HEK293 (cell line): ENCODE measurements at regions not wholly inside any gene's neighbourhood (a gene's known extent, or its start where the extent isn't known, plus 50 kb on each side); places are given as distances from the start of the nearest gene placed in this dataset.
A peak's percentile ranks its signal among the peaks of the same experiment; 100 is the strongest.

Experiments used
- CTCF ChIA-PET: fragments of 350-600 bp; formaldehyde crosslinking; extraction: SDS; loops from one replicate; lab custom pipeline; 2021; ENCODE audit warnings: antibody characterized with exemption; lab: Yijun Ruan, JAX
- POLR2A ChIA-PET: fragments of 300-600 bp; formaldehyde crosslinking; extraction: SDS; loops from one replicate; lab custom pipeline; 2020; ENCODE audit warnings: antibody characterized with exemption, inconsistent platforms; lab: Yijun Ruan, JAX
- H3K27ac ChIP-seq: fragments of 200-500 bp; sonication (Bioruptor generic); 2 replicates; pipeline ENCODE4 v1.5.1; 2014; ENCODE audit warnings: low read depth, low read length, control low read depth, inconsistent platforms; ENCODE audit errors: extremely low read depth
- H3K36me3 ChIP-seq, 2 experiments: fragments of 200-500 bp in 1 of 2; sonication (Bioruptor generic) in 1 of 2; 1 replicate in 1 of 2; 2 replicates in 1 of 2; pipeline ENCODE4 v1.5.1; 2014 to 2017; ENCODE audit warnings: inconsistent platforms in 2 of 2, low read length in 2 of 2; ENCODE audit not compliant: control insufficient read depth in 2 of 2, insufficient read depth in 1 of 2
- H3K4me1 ChIP-seq: fragments of 200-500 bp; sonication (Bioruptor generic); 2 replicates; pipeline ENCODE4 v1.5.1; 2014; ENCODE audit warnings: mild to moderate bottlenecking, low read length, inconsistent platforms; ENCODE audit not compliant: control insufficient read depth, insufficient read depth
- H3K4me3 ChIP-seq: 2 replicates; pipeline ENCODE4 v1.5.1; 2011; ENCODE audit warnings: low read depth, mild to moderate bottlenecking, control low read depth, low read length, moderate library complexity
- H3K9me3 ChIP-seq: fragments of 200-500 bp; sonication (Bioruptor generic); 2 replicates; pipeline ENCODE4 v1.5.1; 2014; ENCODE audit warnings: low read depth, low read length, inconsistent platforms; ENCODE audit not compliant: control insufficient read depth, insufficient read depth
- KLF1 ChIP-seq: fragments of 450-650 bp; formaldehyde crosslinking; IDR thresholded peaks from 2 replicates; pipeline ENCODE4 v1.5.1; 2016; ENCODE audit warnings: missing biosample characterization, missing genetic modification characterization
- KLF10 ChIP-seq: fragments of 450-650 bp; IDR thresholded peaks from 2 replicates; pipeline ENCODE4 v1.5.1; 2018; ENCODE audit warnings: missing biosample characterization, mild to moderate bottlenecking, missing genetic modification characterization
- PRDM10 ChIP-seq: fragments of 450-650 bp; formaldehyde crosslinking; IDR thresholded peaks from 2 replicates; pipeline ENCODE4 v1.5.1; 2016; ENCODE audit warnings: missing biosample characterization, missing genetic modification characterization
- YY2 ChIP-seq: fragments of 450-650 bp; formaldehyde crosslinking; IDR thresholded peaks from 2 replicates; pipeline ENCODE4 v1.5.1; 2016; ENCODE audit warnings: missing biosample characterization, missing genetic modification characterization
- ZBTB17 ChIP-seq: fragments of 450-650 bp; formaldehyde crosslinking; IDR thresholded peaks from 2 replicates; pipeline ENCODE4 v1.5.1; 2016; ENCODE audit warnings: missing biosample characterization, missing genetic modification characterization
- ZBTB7A ChIP-seq: fragments of 450-650 bp; formaldehyde crosslinking; IDR thresholded peaks from 2 replicates; pipeline ENCODE4 v1.5.1; 2016; ENCODE audit warnings: low read depth, missing biosample characterization, missing genetic modification characterization
- ZFHX2 ChIP-seq: fragments of 450-650 bp; formaldehyde crosslinking; conservative IDR thresholded peaks from 2 replicates; pipeline ENCODE4 v1.5.1; 2016; ENCODE audit warnings: missing biosample characterization, missing genetic modification characterization
- ZFP41 ChIP-seq: fragments of 450-650 bp; formaldehyde crosslinking; IDR thresholded peaks from 2 replicates; pipeline ENCODE4 v1.5.1; 2016; ENCODE audit warnings: missing biosample characterization, missing genetic modification characterization, borderline replicate concordance
- ZNF121 ChIP-seq: fragments of 450-650 bp; formaldehyde crosslinking; IDR thresholded peaks from 2 replicates; pipeline ENCODE4 v1.5.1; 2016; ENCODE audit warnings: missing biosample characterization, missing genetic modification characterization
- ZNF169 ChIP-seq: fragments of 450-650 bp; formaldehyde crosslinking; IDR thresholded peaks from 2 replicates; pipeline ENCODE4 v1.5.1; 2016; ENCODE audit warnings: missing biosample characterization, missing genetic modification characterization
- ZNF223 ChIP-seq: fragments of 450-650 bp; formaldehyde crosslinking; IDR thresholded peaks from 2 replicates; pipeline ENCODE4 v1.5.1; 2016; ENCODE audit warnings: missing biosample characterization, missing genetic modification characterization
- ZNF391 ChIP-seq: fragments of 450-650 bp; formaldehyde crosslinking; IDR thresholded peaks from 2 replicates; pipeline ENCODE4 v1.5.1; 2016; ENCODE audit warnings: low read depth, missing biosample characterization, missing genetic modification characterization, borderline replicate concordance
- ZNF449 ChIP-seq: fragments of 450-650 bp; formaldehyde crosslinking; IDR thresholded peaks from 2 replicates; pipeline ENCODE4 v1.5.1; 2017; ENCODE audit warnings: missing biosample characterization, mild to moderate bottlenecking, missing genetic modification characterization, moderate library complexity
- ZNF585B ChIP-seq: fragments of 450-650 bp; formaldehyde crosslinking; IDR thresholded peaks from 2 replicates; pipeline ENCODE4 v1.5.1; 2016; ENCODE audit warnings: missing biosample characterization, missing genetic modification characterization
- ZNF654 ChIP-seq: fragments of 450-650 bp; formaldehyde crosslinking; IDR thresholded peaks from 2 replicates; pipeline ENCODE4 v1.5.1; 2016; ENCODE audit warnings: low read depth, missing biosample characterization, missing genetic modification characterization
- ZNF660 ChIP-seq: fragments of 450-650 bp; IDR thresholded peaks from 2 replicates; pipeline ENCODE4 v1.5.1; 2018; ENCODE audit warnings: missing biosample characterization, mild to moderate bottlenecking, missing genetic modification characterization
- ZNF837 ChIP-seq: fragments of 450-650 bp; formaldehyde crosslinking; IDR thresholded peaks from 2 replicates; pipeline ENCODE4 v1.5.1; 2016; ENCODE audit warnings: missing biosample characterization, missing genetic modification characterization
- ZSCAN30 ChIP-seq: fragments of 450-650 bp; IDR thresholded peaks from 2 replicates; pipeline ENCODE4 v1.5.1; 2018; ENCODE audit warnings: missing biosample characterization, mild to moderate bottlenecking, missing genetic modification characterization, moderate library complexity
- TF ChIP-seq, protein P1 (sequence below): fragments of 450-650 bp; IDR thresholded peaks from 2 replicates; pipeline ENCODE4 v1.5.1; 2018; ENCODE audit warnings: missing biosample characterization, missing genetic modification characterization
- TF ChIP-seq, protein P2 (sequence below): fragments of 450-650 bp; formaldehyde crosslinking; conservative IDR thresholded peaks from 2 replicates; pipeline ENCODE4 v1.5.1; 2016; ENCODE audit warnings: low read depth, missing biosample characterization, missing genetic modification characterization

DNA sequence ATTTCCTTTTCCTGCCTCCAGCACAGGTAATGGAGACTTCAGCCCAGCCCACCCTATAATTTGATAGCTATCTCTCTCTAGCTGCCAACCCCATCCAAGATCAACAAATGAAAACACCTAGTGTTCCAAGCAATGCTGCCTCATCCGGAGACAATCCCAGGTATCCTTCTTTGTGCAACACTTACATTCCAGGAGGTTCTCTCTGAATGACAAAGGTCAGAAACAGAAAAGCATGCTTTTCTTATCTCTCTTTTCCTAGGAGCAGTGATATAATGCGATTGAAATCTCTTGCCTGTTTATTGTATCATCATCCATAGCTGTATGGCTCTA is 699.3 kb downstream of the INHBA start:
- ChIA-PET CTCF (interaction anchor here (0.6 to 3.0 kb wide), 33 partner anchors 8 to 707 kb away, joined by 3 to 22 read pairs (median 4); no protein-coding TSS in a partner anchor), POLR2A (no interaction called here)
- no peaks in the 10 kb centered on the region for H3K36me3 ChIP-seq
- H3K27ac ChIP-seq: no peak overlapping the region
- no peak overlapping the region for H3K4me3 ChIP-seq
- no peaks in the 10 kb centered on the region for H3K4me1 ChIP-seq
- TF ChIP-seq ZNF837 (no peak), ZNF449 (tag by site-specific recombination) (no peak), ZSCAN30 (no peak), YY2 (tag by site-specific recombination) (no peak), ZNF121 (tag by site-specific recombination) (no peak), ZFHX2 (tag by site-specific recombination) (no peak), PRDM10 (tag by site-specific recombination) (no peak), ZNF585B (no peak), ZNF660 (no peak)
- H3K9me3 ChIP-seq: no peaks in the 10 kb centered on the region

DNA sequence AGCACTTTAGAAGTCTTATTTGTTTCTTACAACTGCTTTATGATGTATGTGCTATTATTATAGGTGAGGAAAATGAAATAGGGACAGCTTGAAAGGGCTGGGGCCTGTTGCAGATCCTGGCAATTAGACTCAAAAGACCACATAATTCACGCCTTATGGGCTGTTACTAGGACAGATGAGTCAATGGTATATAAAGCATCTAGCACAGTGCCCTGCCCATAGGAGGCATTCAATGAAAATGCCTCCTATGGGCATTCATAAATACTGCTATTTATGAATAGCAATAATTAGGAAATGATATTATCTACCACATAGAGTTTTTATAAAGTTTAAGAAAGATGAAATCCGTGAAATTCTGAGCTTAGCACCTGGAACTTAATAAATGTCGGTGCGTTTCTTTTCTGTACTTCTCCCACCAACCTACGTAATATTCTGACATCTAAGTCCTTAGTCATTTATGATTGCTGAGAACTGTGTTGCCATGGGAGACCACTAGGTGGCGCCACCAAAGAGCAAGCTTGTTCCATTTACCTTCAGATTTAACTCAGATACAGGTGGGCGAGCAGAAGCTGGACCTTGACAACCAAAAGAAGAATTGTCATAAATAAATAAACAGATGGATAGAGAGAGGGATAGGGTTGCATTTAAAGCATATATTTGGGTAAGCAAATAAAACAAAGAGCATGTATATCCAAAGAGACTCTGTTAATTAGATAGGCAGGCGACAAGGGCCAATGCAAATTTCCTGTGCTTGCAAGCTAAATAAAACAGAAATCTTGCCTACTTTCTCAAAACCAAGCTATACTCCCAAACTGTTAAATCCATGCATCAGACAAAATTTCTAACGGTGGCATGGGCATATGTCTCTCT is 699.9 kb downstream of the INHBA start:
- Histone ChIP-seq H3K36me3 (no peaks in the 10 kb centered on the region), H3K4me3 (no peak overlapping the region), H3K4me1 (no peaks in the 10 kb centered on the region), H3K27ac (no peak overlapping the region), H3K9me3 (no peaks in the 10 kb centered on the region)
- ChIA-PET POLR2A (no interaction called here), CTCF (interaction anchor here (0.6 to 3.0 kb wide), 43 partner anchors 8 to 770 kb away, joined by 3 to 22 read pairs (median 4); no protein-coding TSS in a partner anchor)
- TF ChIP-seq, protein P1, sequence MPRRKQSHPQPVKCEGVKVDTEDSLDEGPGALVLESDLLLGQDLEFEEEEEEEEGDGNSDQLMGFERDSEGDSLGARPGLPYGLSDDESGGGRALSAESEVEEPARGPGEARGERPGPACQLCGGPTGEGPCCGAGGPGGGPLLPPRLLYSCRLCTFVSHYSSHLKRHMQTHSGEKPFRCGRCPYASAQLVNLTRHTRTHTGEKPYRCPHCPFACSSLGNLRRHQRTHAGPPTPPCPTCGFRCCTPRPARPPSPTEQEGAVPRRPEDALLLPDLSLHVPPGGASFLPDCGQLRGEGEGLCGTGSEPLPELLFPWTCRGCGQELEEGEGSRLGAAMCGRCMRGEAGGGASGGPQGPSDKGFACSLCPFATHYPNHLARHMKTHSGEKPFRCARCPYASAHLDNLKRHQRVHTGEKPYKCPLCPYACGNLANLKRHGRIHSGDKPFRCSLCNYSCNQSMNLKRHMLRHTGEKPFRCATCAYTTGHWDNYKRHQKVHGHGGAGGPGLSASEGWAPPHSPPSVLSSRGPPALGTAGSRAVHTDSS: no peak
- TF ChIP-seq ZNF654: peak; percentile 42

DNA sequence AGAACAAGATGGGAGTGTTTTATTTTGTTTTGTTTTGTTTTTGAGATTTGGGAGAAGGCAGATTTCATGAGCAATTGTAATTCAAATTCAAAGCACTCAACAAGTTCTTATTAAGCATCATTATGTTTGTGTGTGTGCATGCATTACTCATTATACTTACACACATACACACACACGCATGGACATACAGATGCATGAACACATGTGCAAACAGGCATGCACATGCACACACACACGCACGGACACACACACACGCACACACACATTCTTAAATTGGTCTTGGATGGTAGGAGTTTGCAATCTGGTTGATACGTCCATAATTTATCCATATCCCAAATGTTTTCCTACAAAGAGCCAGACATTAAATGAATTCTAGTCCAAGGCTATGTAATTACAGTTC is 702.8 kb downstream of the INHBA start:
- Histone ChIP-seq H3K4me1 (no peaks in the 10 kb centered on the region), H3K4me3 (no peak overlapping the region), H3K36me3 (no peaks in the 10 kb centered on the region), H3K9me3 (no peaks in the 10 kb centered on the region), H3K27ac (no peak overlapping the region)
- CTCF ChIA-PET: interaction anchor here (0.7 to 1.4 kb wide), 4 partner anchors 9 to 705 kb away, joined by 3 to 4 read pairs (median 3); no protein-coding TSS in a partner anchor
- TF ChIP-seq ZFP41 (no peak), ZBTB17 (tag by site-specific recombination) (no peak), KLF1 (tag by site-specific recombination) (no peak), ZNF169 (tag by site-specific recombination) (no peak), ZBTB7A (tag by site-specific recombination) (no peak), ZNF585B (no peak), ZNF391 (tag by site-specific recombination) (no peak), ZNF223 (tag by site-specific recombination) (no peak), KLF10 (tag by site-specific recombination) (no peak)
- TF ChIP-seq, protein P2, sequence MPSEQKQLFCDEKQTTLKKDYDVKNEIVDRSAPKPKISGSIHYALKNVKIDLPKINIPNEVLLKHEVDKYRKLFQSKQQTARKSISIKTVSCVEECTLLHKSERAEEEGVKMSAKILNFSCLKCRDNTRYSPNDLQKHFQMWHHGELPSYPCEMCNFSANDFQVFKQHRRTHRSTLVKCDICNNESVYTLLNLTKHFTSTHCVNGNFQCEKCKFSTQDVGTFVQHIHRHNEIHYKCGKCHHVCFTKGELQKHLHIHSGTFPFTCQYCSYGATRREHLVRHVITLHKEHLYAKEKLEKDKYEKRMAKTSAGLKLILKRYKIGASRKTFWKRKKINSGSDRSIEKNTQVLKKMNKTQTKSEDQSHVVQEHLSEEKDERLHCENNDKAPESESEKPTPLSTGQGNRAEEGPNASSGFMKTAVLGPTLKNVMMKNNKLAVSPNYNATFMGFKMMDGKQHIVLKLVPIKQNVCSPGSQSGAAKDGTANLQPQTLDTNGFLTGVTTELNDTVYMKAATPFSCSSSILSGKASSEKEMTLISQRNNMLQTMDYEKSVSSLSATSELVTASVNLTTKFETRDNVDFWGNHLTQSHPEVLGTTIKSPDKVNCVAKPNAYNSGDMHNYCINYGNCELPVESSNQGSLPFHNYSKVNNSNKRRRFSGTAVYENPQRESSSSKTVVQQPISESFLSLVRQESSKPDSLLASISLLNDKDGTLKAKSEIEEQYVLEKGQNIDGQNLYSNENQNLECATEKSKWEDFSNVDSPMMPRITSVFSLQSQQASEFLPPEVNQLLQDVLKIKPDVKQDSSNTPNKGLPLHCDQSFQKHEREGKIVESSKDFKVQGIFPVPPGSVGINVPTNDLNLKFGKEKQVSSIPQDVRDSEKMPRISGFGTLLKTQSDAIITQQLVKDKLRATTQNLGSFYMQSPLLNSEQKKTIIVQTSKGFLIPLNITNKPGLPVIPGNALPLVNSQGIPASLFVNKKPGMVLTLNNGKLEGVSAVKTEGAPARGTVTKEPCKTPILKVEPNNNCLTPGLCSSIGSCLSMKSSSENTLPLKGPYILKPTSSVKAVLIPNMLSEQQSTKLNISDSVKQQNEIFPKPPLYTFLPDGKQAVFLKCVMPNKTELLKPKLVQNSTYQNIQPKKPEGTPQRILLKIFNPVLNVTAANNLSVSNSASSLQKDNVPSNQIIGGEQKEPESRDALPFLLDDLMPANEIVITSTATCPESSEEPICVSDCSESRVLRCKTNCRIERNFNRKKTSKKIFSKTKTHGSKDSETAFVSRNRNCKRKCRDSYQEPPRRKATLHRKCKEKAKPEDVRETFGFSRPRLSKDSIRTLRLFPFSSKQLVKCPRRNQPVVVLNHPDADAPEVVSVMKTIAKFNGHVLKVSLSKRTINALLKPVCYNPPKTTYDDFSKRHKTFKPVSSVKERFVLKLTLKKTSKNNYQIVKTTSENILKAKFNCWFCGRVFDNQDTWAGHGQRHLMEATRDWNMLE (tag by site-specific recombination): no peak
- POLR2A ChIA-PET: no interaction called here
